ENCODE measurements at regions not wholly inside any gene's neighbourhood (a gene's known extent, or its start where the extent isn't known, plus 50 kb on each side); places are given as distances from the start of the nearest gene placed in this dataset.
A peak's percentile ranks its signal among the peaks of the same experiment; 100 is the strongest.

DNA sequence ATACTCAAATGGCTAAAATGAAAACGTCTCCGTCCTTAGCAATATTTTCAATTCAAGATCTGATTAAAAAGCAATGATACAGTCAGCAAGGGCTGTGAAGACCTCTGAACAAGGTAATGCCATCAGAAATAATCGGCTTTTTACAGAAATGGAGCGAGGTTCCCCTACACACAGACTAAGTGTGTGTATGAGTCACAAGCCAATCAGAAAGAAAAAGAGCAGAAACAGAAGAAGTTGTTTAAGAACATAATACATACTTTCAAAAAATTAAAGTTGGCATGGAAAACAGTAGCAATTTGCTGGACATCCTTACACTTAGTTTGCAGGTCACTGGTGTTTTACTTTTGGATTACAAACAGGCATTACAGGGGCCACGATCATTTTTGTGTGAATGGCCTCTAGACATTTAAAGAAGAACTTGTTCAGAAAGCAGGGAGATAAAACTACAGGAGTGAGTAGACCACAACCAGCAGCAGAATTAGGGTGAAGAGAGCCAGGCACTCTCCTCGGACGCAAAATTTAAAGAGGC, 350.0 kb upstream of the RUNX1 start:
- CTCF ChIA-PET = interaction anchor here (1.2 to 5.4 kb wide), 13 partner anchors 10 to 654 kb away, joined by 3 to 81 read pairs (median 9); partner anchors contain the start of gene RUNX1
- H3K9me1 ChIP-seq (replicated peaks; ENCODE audit: control insufficient read depth, extremely low read depth, insufficient read depth, low read length) = no peaks in the 10 kb centered on the region
- no peak overlapping the region for H3K9ac ChIP-seq (replicated peaks; ENCODE audit: extremely low read depth, insufficient read depth, low read length)
- BruUV-seq (replicated peaks) = no TSS peak
- H3K27me3 ChIP-seq (ENCODE audit: control insufficient read depth in 2 of 2, insufficient read depth in 2 of 2, low read length in 2 of 2) = no peaks in the 10 kb centered on the region
- intact Hi-C loops (cut with micrococcal nuclease) (no loop called here), dilution Hi-C loops (cut with MboI; ENCODE audit: extremely low pct_ligation_motif_present, low sequenced_read_pairs) (no loop called here)
- no peak overlapping the region for H3K4me3 ChIP-seq (replicated peaks in 1 of 3; ENCODE audit: insufficient read depth in 1 of 3, low read depth in 1 of 3, low read length in 3 of 3)
- no peaks in the 10 kb centered on the region for H3K9me3 ChIP-seq (replicated peaks; ENCODE audit: control insufficient read depth, insufficient read depth, low read length)
- H3K79me2 ChIP-seq (ENCODE audit: control insufficient read depth, insufficient read depth, low read length) = no peaks in the 10 kb centered on the region
- H3K27ac ChIP-seq (ENCODE audit: insufficient read depth, low read depth, low read length) = no peak overlapping the region
- peaks cover 7% of the 10 kb centered on the region for H3K4me1 ChIP-seq (ENCODE audit: control insufficient read depth, extremely low read depth, insufficient read depth, low read length)
- no peaks in the 10 kb centered on the region for H4K20me1 ChIP-seq (replicated peaks; ENCODE audit: control insufficient read depth, extremely low read depth, insufficient read depth, low read length)
- FAIRE-seq = no peak
- no peak for DNase-seq (ENCODE audit: low read depth, low spot score)
- peak overlapping the region; percentile 64 for H2AFZ ChIP-seq (ENCODE audit: low read depth, low read length)
- H3K4me2 ChIP-seq (ENCODE audit: insufficient read depth, low read length) = no peak overlapping the region
- H3K36me3 ChIP-seq (ENCODE audit: control insufficient read depth in 2 of 2, extremely low read depth in 1 of 2, insufficient read depth in 2 of 2, low read length in 2 of 2) = no peaks in the 10 kb centered on the region
- POLR2A ChIA-PET = no interaction called here
- TF ChIP-seq POLR2AphosphoS5 (IDR thresholded peaks at IDR 0.05; ENCODE audit: insufficient read depth, low read depth, low read length) (no peak), GATA2 (IDR thresholded peaks at IDR 0.05; ENCODE audit: insufficient read depth, insufficient read length, low read depth, low read length) (no peak), FOS (IDR thresholded peaks at IDR 0.05; ENCODE audit: borderline replicate concordance, insufficient read depth, low read length) (no peak), MYC (IDR thresholded peaks at IDR 0.05; ENCODE audit: low read depth, low read length) (no peak), EZH2 (IDR thresholded peaks at IDR 0.05; ENCODE audit: borderline replicate concordance, low read depth, low read length, severe bottlenecking) (no peak), JUN (IDR thresholded peaks at IDR 0.05; ENCODE audit: borderline replicate concordance, insufficient read depth, insufficient read length, low read depth) (no peak), POLR2A (IDR thresholded peaks at IDR 0.05; ENCODE audit: low read depth, low read length) (no peak)
- TF ChIP-seq, protein P1, sequence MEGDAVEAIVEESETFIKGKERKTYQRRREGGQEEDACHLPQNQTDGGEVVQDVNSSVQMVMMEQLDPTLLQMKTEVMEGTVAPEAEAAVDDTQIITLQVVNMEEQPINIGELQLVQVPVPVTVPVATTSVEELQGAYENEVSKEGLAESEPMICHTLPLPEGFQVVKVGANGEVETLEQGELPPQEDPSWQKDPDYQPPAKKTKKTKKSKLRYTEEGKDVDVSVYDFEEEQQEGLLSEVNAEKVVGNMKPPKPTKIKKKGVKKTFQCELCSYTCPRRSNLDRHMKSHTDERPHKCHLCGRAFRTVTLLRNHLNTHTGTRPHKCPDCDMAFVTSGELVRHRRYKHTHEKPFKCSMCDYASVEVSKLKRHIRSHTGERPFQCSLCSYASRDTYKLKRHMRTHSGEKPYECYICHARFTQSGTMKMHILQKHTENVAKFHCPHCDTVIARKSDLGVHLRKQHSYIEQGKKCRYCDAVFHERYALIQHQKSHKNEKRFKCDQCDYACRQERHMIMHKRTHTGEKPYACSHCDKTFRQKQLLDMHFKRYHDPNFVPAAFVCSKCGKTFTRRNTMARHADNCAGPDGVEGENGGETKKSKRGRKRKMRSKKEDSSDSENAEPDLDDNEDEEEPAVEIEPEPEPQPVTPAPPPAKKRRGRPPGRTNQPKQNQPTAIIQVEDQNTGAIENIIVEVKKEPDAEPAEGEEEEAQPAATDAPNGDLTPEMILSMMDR (IDR thresholded peaks at IDR 0.05; ENCODE audit: extremely low read depth in 1 of 2, insufficient read depth in 1 of 2, low read depth in 1 of 2, low read length in 2 of 2) = no peak
- TF ChIP-seq, protein P2, sequence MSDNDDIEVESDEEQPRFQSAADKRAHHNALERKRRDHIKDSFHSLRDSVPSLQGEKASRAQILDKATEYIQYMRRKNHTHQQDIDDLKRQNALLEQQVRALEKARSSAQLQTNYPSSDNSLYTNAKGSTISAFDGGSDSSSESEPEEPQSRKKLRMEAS (IDR thresholded peaks at IDR 0.05; ENCODE audit: insufficient read depth, insufficient read length) = no peak

Measured in endothelial cell of umbilical vein (primary cell).